Gastroesophageal sphincter (tissue), 4 donors: ENCODE measurements at regions not wholly inside any gene's neighbourhood (a gene's known extent, or its start where the extent isn't known, plus 50 kb on each side); places are given as distances from the start of the nearest gene placed in this dataset.

Source experiments
- ATAC-seq: fragments of 150-250 bp; one replicate; pipeline ENCODE4 v1.9.1; 2016; ENCODE audit warnings: mild to moderate bottlenecking, moderate library complexity
- H3K27ac ChIP-seq, 4 donors: fragments of 200-600 bp; sonication (generic) in 3 of 4; 1 replicate in 3 of 4; 2 replicates in 1 of 4; pipeline ENCODE4 v1.5.1; 2016 to 2019
- H3K27me3 ChIP-seq: fragments of 200-600 bp; sonication (generic); one replicate; pipeline ENCODE4 v1.5.1; 2019
- H3K36me3 ChIP-seq, 2 donors: fragments of 200-600 bp; sonication (generic); one replicate each; pipeline ENCODE4 v1.5.1; 2019; ENCODE audit warnings: control low read depth in 1 of 2
- H3K4me1 ChIP-seq, 3 donors: fragments of 200-600 bp; sonication (generic); 1 replicate in 2 of 3; 2 replicates in 1 of 3; pipeline ENCODE4 v1.5.1; 2016 to 2019; ENCODE audit warnings: control low read depth in 2 of 3
- H3K4me3 ChIP-seq, 2 donors: fragments of 200-600 bp; sonication (generic); one replicate each; pipeline ENCODE4 v1.5.1; 2019; ENCODE audit warnings: mild to moderate bottlenecking in 1 of 2, moderate library complexity in 1 of 2
- H3K9me3 ChIP-seq, 3 donors: fragments of 200-600 bp; sonication (generic); one replicate each; pipeline ENCODE4 v1.5.1; 2017 to 2019; ENCODE audit warnings: control low read depth in 2 of 3
- CTCF ChIP-seq, 4 experiments: fragments of 200-600 bp in 2 of 4; fragments of 450-650 bp in 2 of 4; sonication (generic) in 1 of 4; IDR thresholded peaks; one replicate each; pipeline ENCODE4 v1.5.1; 2017 to 2019; ENCODE audit warnings: antibody characterized with exemption in 4 of 4, mild to moderate bottlenecking in 2 of 4, moderate library complexity in 2 of 4
- EP300 ChIP-seq: sonication (generic); formaldehyde crosslinking; IDR thresholded peaks from one replicate; pipeline ENCODE4 v1.6.1; 2017; ENCODE audit warnings: antibody characterized with exemption, mild to moderate bottlenecking
- POLR2A ChIP-seq, 2 donors: fragments of 450-650 bp; IDR thresholded peaks; one replicate each; pipeline ENCODE4 v1.6.1; 2017; ENCODE audit warnings: antibody characterized with exemption in 2 of 2, mild to moderate bottlenecking in 2 of 2, moderate library complexity in 1 of 2
- POLR2AphosphoS5 ChIP-seq: sonication (generic); formaldehyde crosslinking; IDR thresholded peaks from one replicate; pipeline ENCODE4 v1.6.1; 2017; ENCODE audit warnings: antibody characterized with exemption
- WGBS, 2 donors: methylation state at CpG; one replicate each; pipeline ENCODE4 v1.1.5; 2018; ENCODE audit warnings: low coverage in 1 of 2; 5-methylcytosine and 5-hydroxymethylcytosine counted together

- Histone ChIP-seq H3K9me3 (no peaks in the 10 kb centered on the region), H3K27me3 (no peaks in the 10 kb centered on the region), H3K27ac (no peak overlapping the region), H3K4me3 (no peak overlapping the region), H3K4me1 (peaks cover 0 to 4% (median 4%) of the 10 kb centered on the region in 3 donors), H3K36me3 (no peaks in the 10 kb centered on the region)
- TF ChIP-seq POLR2A (IDR thresholded peaks at IDR 0.05) (no peak), EP300 (no peak), CTCF (IDR thresholded peaks at IDR 0.05) (no peak), POLR2AphosphoS5 (no peak)
- ATAC-seq, result no peak
- 14 to 19% methylated on average over 3 of the region's 3 CpGs for WGBS, 2 donors
Measured at GRCh38 chr3:68089572-68090011, 435.2 kb upstream of the SUCLG2 start.

- Histone ChIP-seq H3K4me3 (no peak overlapping the region), H3K36me3 (no peaks in the 10 kb centered on the region), H3K4me1 (peaks cover 0 to 4% (median 4%) of the 10 kb centered on the region in 3 donors), H3K27ac (no peak overlapping the region), H3K27me3 (no peaks in the 10 kb centered on the region), H3K9me3 (no peaks in the 10 kb centered on the region)
- TF ChIP-seq POLR2AphosphoS5 (no peak), EP300 (no peak), POLR2A (IDR thresholded peaks at IDR 0.05) (no peak), CTCF (IDR thresholded peaks at IDR 0.05) (no peak)
- 72 to 76% methylated on average over 3 of the region's 3 CpGs for WGBS, 2 donors
- ATAC-seq, result no peak
Measured at GRCh38 chr3:68088636-68089035, 434.2 kb upstream of the SUCLG2 start.

GRCh38 chr3:68088216-68088615 lies 433.8 kb upstream of the SUCLG2 start:
- TF ChIP-seq POLR2AphosphoS5 (no peak), POLR2A (IDR thresholded peaks at IDR 0.05) (no peak), CTCF (IDR thresholded peaks at IDR 0.05) (no peak), EP300 (no peak)
- peaks cover 0 to 4% (median 4%) of the 10 kb centered on the region in 3 donors for H3K4me1 ChIP-seq

GRCh38 chr3:68072062-68072461 lies 417.6 kb upstream of the SUCLG2 start:
- Histone ChIP-seq H3K9me3 (peaks cover 0 to 18% (median 0%) of the 10 kb centered on the region in 3 donors), H3K4me3 (no peak overlapping the region), H3K27ac (no peak overlapping the region), H3K36me3 (no peaks in the 10 kb centered on the region), H3K4me1 (no peaks in the 10 kb centered on the region), H3K27me3 (no peaks in the 10 kb centered on the region)
- no peak for ATAC-seq
- WGBS, 2 donors, result 73 to 90% methylated on average over 2 to 3 of the region's 3 CpGs
- TF ChIP-seq EP300 (no peak), POLR2A (IDR thresholded peaks at IDR 0.05) (no peak)

More at GRCh38 chr3:68088216-68088615, 433.8 kb upstream of the SUCLG2 start:
- no peaks in the 10 kb centered on the region for H3K9me3 ChIP-seq
- no peak for ATAC-seq
- H3K27ac ChIP-seq, result no peak overlapping the region
- H3K27me3 ChIP-seq, result no peaks in the 10 kb centered on the region
- WGBS, 2 donors, result 48 to 65% methylated on average over 2 to 3 of the region's 3 CpGs
- H3K36me3 ChIP-seq, result no peaks in the 10 kb centered on the region
- no peak overlapping the region for H3K4me3 ChIP-seq

GRCh38 chr3:68070186-68070585 lies 415.8 kb upstream of the SUCLG2 start:
- Histone ChIP-seq H3K27me3 (no peaks in the 10 kb centered on the region), H3K4me1 (no peaks in the 10 kb centered on the region), H3K9me3 (peaks cover 0 to 18% (median 0%) of the 10 kb centered on the region in 3 donors), H3K4me3 (no peak overlapping the region), H3K36me3 (no peaks in the 10 kb centered on the region), H3K27ac (no peak overlapping the region)
- 100% methylated on average over 1 of the region's 2 CpGs; no CpG with 5 or more reads in 1 of the 2 donors for WGBS, 2 donors
- no peak for ATAC-seq
- TF ChIP-seq POLR2AphosphoS5, result no peak
- no peak for TF ChIP-seq CTCF (IDR thresholded peaks at IDR 0.05)
- no peak for TF ChIP-seq EP300
- TF ChIP-seq POLR2A (IDR thresholded peaks at IDR 0.05), result no peak
